Liver (tissue), 8 donors: ENCODE measurements at regions not wholly inside any gene's neighbourhood (a gene's known extent, or its start where the extent isn't known, plus 50 kb on each side); places are given as distances from the start of the nearest gene placed in this dataset.
A peak's percentile ranks its signal among the peaks of the same experiment; 100 is the strongest.

Experiments
- DNase-seq: peaks from one replicate; pipeline ENCODE4 v3.0.0-alpha.2; 2017; ENCODE audit warnings: low spot score
- H3K27ac ChIP-seq, 2 donors: one replicate each; pipeline ENCODE4 v1.7.0; 2013; ENCODE audit warnings: inconsistent platforms in 2 of 2, low read length in 2 of 2, control low read depth in 1 of 2, low read depth in 1 of 2, mild to moderate bottlenecking in 1 of 2
- H3K27me3 ChIP-seq, 4 donors: one replicate each; pipeline versions ENCODE4 v1.6.1 to v1.7.0; 2013; ENCODE audit warnings: low read length in 3 of 4, inconsistent platforms in 1 of 4, mild to moderate bottlenecking in 1 of 4, moderate library complexity in 1 of 4; ENCODE audit not compliant: control insufficient read depth in 4 of 4, insufficient read depth in 4 of 4
- H3K36me3 ChIP-seq, 4 donors: one replicate each; pipeline versions ENCODE4 v1.6.1 to v1.7.0; 2013; ENCODE audit warnings: low read length in 3 of 4, mild to moderate bottlenecking in 3 of 4, low read depth in 1 of 4, moderate library complexity in 1 of 4; ENCODE audit not compliant: control insufficient read depth in 4 of 4, insufficient read depth in 3 of 4
- H3K4me1 ChIP-seq, 4 donors: one replicate each; pipeline versions ENCODE4 v1.6.1 to v1.7.0; 2013; ENCODE audit warnings: low read length in 3 of 4, mild to moderate bottlenecking in 3 of 4, moderate library complexity in 1 of 4; ENCODE audit not compliant: control insufficient read depth in 4 of 4, insufficient read depth in 4 of 4
- H3K4me3 ChIP-seq, 3 donors: one replicate each; pipeline versions ENCODE4 v1.6.1 to v1.7.0; 2013; ENCODE audit warnings: low read length in 3 of 3, control low read depth in 1 of 3, low read depth in 1 of 3, mild to moderate bottlenecking in 1 of 3
- H3K9ac ChIP-seq, 2 donors: one replicate each; pipeline ENCODE4 v1.7.0; 2013; ENCODE audit warnings: low read length in 2 of 2, mild to moderate bottlenecking in 2 of 2, moderate library complexity in 2 of 2, control low read depth in 1 of 2, low read depth in 1 of 2
- H3K9me3 ChIP-seq, 4 donors: one replicate each; pipeline versions ENCODE4 v1.6.1 to v1.7.0; 2013; ENCODE audit warnings: low read length in 3 of 4; ENCODE audit not compliant: control insufficient read depth in 4 of 4
- CTCF ChIP-seq: fragments of 150-350 bp; IDR thresholded peaks from 2 replicates; pipeline ENCODE4 v1.5.1; 2017; ENCODE audit warnings: improper control_type of control experiment, low read depth, low read length; ENCODE audit not compliant: missing input control
- EGR1 ChIP-seq, 2 donors: IDR thresholded peaks; 2 replicates each; pipeline ENCODE4 v1.6.1; 2016 to 2018; ENCODE audit warnings: antibody characterized with exemption in 2 of 2, low read depth in 2 of 2
- FOXA1 ChIP-seq: IDR thresholded peaks from 2 replicates; pipeline ENCODE4 v1.6.1; 2016; ENCODE audit warnings: antibody characterized with exemption
- FOXA2 ChIP-seq: IDR thresholded peaks from 2 replicates; pipeline ENCODE4 v1.6.1; 2016; ENCODE audit warnings: antibody characterized with exemption
- GABPA ChIP-seq, 2 donors: IDR thresholded peaks in 1 of 2; conservative IDR thresholded peaks in 1 of 2; 2 replicates each; pipeline ENCODE4 v1.6.1; 2016; ENCODE audit warnings: antibody characterized with exemption in 2 of 2, mild to moderate bottlenecking in 1 of 2, moderate library complexity in 1 of 2
- HNF4A ChIP-seq, 2 donors: conservative IDR thresholded peaks; 2 replicates each; pipeline ENCODE4 v1.6.1; 2016; ENCODE audit warnings: antibody characterized with exemption in 2 of 2, mild to moderate bottlenecking in 2 of 2
- HNF4G ChIP-seq: IDR thresholded peaks from 2 replicates; pipeline ENCODE4 v1.6.1; 2016; ENCODE audit warnings: antibody characterized with exemption
- JUND ChIP-seq, 2 donors: IDR thresholded peaks; 2 replicates each; pipeline ENCODE4 v1.6.1; 2016; ENCODE audit warnings: antibody characterized with exemption in 2 of 2
- MAX ChIP-seq: IDR thresholded peaks from 2 replicates; pipeline ENCODE4 v1.6.1; 2016; ENCODE audit warnings: antibody characterized with exemption
- NR2F2 ChIP-seq: IDR thresholded peaks from 2 replicates; pipeline ENCODE4 v1.6.1; 2016; ENCODE audit warnings: antibody characterized with exemption
- RAD21 ChIP-seq, 2 donors: IDR thresholded peaks; 2 replicates each; pipeline ENCODE4 v1.6.1; 2016; ENCODE audit warnings: antibody characterized with exemption in 2 of 2, mild to moderate bottlenecking in 2 of 2
- REST ChIP-seq: IDR thresholded peaks from 2 replicates; pipeline ENCODE4 v1.6.1; 2016; ENCODE audit warnings: antibody characterized with exemption, mild to moderate bottlenecking
- RXRA ChIP-seq, 2 donors: IDR thresholded peaks; 2 replicates each; pipeline ENCODE4 v1.6.1; 2017 to 2018; ENCODE audit warnings: antibody characterized with exemption in 2 of 2, mild to moderate bottlenecking in 1 of 2
- SP1 ChIP-seq: IDR thresholded peaks from 2 replicates; pipeline ENCODE4 v1.6.1; 2018; ENCODE audit warnings: antibody characterized with exemption, mild to moderate bottlenecking
- TAF1 ChIP-seq: conservative IDR thresholded peaks from 2 replicates; pipeline ENCODE4 v1.6.1; 2016; ENCODE audit warnings: antibody characterized with exemption, mild to moderate bottlenecking
- YY1 ChIP-seq: IDR thresholded peaks from 2 replicates; pipeline ENCODE4 v1.6.1; 2016; ENCODE audit warnings: antibody characterized with exemption, mild to moderate bottlenecking
- ZBTB33 ChIP-seq: IDR thresholded peaks from 2 replicates; pipeline ENCODE4 v1.6.1; 2016; ENCODE audit warnings: antibody characterized with exemption
- WGBS: extraction: QIAGEN DNeasy Blood & Tissue Kit; methylation state at CpG from one replicate; pipeline ENCODE4 v1.1.7; 2013; 5-methylcytosine and 5-hydroxymethylcytosine counted together
- donor health status: healthy.
- donor health status: healthy.
- donor health status: healthy.
- donor health status: healthy.
- donor health status: healthy.

- Histone ChIP-seq H3K27me3 (no peaks in the 10 kb centered on the region), H3K4me3 (no peak overlapping the region), H3K9me3 (peaks cover 0 to 4% (median 0%) of the 10 kb centered on the region in 4 donors), H3K27ac (no peak overlapping the region), H3K4me1 (peaks cover 0 to 4% (median 1%) of the 10 kb centered on the region in 4 donors), H3K9ac (no peak overlapping the region), H3K36me3 (no peaks in the 10 kb centered on the region)
- 80% methylated on average over 5 of the region's 5 CpGs for WGBS
- TF ChIP-seq HNF4G (no peak), YY1 (no peak), NR2F2 (no peak), HNF4A (conservative IDR thresholded peaks at IDR 0.05) (no peak), FOXA2 (no peak), SP1 (no peak), GABPA (IDR thresholded peaks at IDR 0.05 in 1 of 2, conservative IDR thresholded peaks at IDR 0.05 in 1 of 2) (no peak), RAD21 (IDR thresholded peaks at IDR 0.05) (no peak), MAX (no peak), CTCF (no peak), RXRA (IDR thresholded peaks at IDR 0.05) (no peak), TAF1 (no peak), JUND (IDR thresholded peaks at IDR 0.05) (no peak), ZBTB33 (no peak), REST (no peak)
- DNase-seq, result no peak
These were observed 117.8 kb downstream of the PXDC1 start for GRCh38 chr6:3633711-3634110.

- Histone ChIP-seq H3K9me3 (no peaks in the 10 kb centered on the region), H3K27me3 (peaks cover 0 to 3% (median 0%) of the 10 kb centered on the region in 4 donors), H3K4me3 (no peak overlapping the region), H3K9ac (no peak overlapping the region), H3K4me1 (peaks cover 0 to 4% (median 1%) of the 10 kb centered on the region in 4 donors), H3K27ac (no peak overlapping the region), H3K36me3 (no peaks in the 10 kb centered on the region)
- WGBS, result 47% methylated on average over 7 of the region's 7 CpGs
- no peak for DNase-seq
- TF ChIP-seq EGR1 (IDR thresholded peaks at IDR 0.05; ENCODE audit: low read depth in 2 of 2) (no peak), FOXA1 (no peak), NR2F2 (no peak), REST (no peak), HNF4G (no peak), FOXA2 (no peak), SP1 (peak; percentile 28), RXRA (IDR thresholded peaks at IDR 0.05) (peak in 1 of 2 donors; percentile 81), ZBTB33 (no peak), TAF1 (no peak), HNF4A (conservative IDR thresholded peaks at IDR 0.05) (peak in 1 of 2 donors; percentile 42), JUND (IDR thresholded peaks at IDR 0.05) (no peak), RAD21 (IDR thresholded peaks at IDR 0.05) (peak in 1 of 2 donors; percentile 51)
These were observed 119.6 kb downstream of the PXDC1 start for GRCh38 chr6:3631877-3632276.
